ENCODE measurements at regions not wholly inside any gene's neighbourhood (a gene's known extent, or its start where the extent isn't known, plus 50 kb on each side); places are given as distances from the start of the nearest gene placed in this dataset.

GRCh38 chr20:41669708-41670263 is 51.6 kb upstream of the CHD6 start:
- Histone ChIP-seq H3K27me3 (ENCODE audit: low read depth) (peaks cover 56% of the 10 kb centered on the region), H3K27ac (replicated peaks) (no peak overlapping the region), H3K4me3 (no peak overlapping the region), H3K36me3 (no peaks in the 10 kb centered on the region), H3K4me1 (no peaks in the 10 kb centered on the region), H3K9me3 (replicated peaks) (peaks cover 4% of the 10 kb centered on the region)
- intact Hi-C loops (cut with micrococcal nuclease): no loop called here
- DNase-seq: no peak
- TF ChIP-seq CTCF (IDR thresholded peaks at IDR 0.05; ENCODE audit: borderline replicate concordance): no peak

GRCh38 chr20:41668057-41668749 is 50.0 kb upstream of the CHD6 start:
- no peaks in the 10 kb centered on the region for H3K36me3 ChIP-seq
- H3K9me3 ChIP-seq (replicated peaks): peaks cover 4% of the 10 kb centered on the region
- DNase-seq: no peak
- intact Hi-C loops (cut with micrococcal nuclease): no loop called here
- H3K4me3 ChIP-seq: no peak overlapping the region
- peaks cover 45% of the 10 kb centered on the region for H3K27me3 ChIP-seq (ENCODE audit: low read depth)
- no peaks in the 10 kb centered on the region for H3K4me1 ChIP-seq
- no peak overlapping the region for H3K27ac ChIP-seq (replicated peaks)
- TF ChIP-seq CTCF (IDR thresholded peaks at IDR 0.05; ENCODE audit: borderline replicate concordance): no peak
